WTC11 (cell line): ENCODE measurements at regions not wholly inside any gene's neighbourhood (a gene's known extent, or its start where the extent isn't known, plus 50 kb on each side); places are given as distances from the start of the nearest gene placed in this dataset.

Experiments used
- TF ChIP-seq, protein P1 (sequence below): fragments of 200-600 bp; IDR thresholded peaks from 2 replicates; pipeline ENCODE4 v1.8.0; 2022; ENCODE audit warnings: antibody characterized with exemption
- TF ChIP-seq, protein P2 (sequence below): sonication (generic); formaldehyde crosslinking; IDR thresholded peaks from 2 replicates; pipeline ENCODE4 v1.8.1; 2022; ENCODE audit warnings: low read depth, mild to moderate bottlenecking, moderate library complexity, missing genetic modification reagents, borderline replicate concordance
- TF ChIP-seq, protein P3 (sequence below): sonication (generic); formaldehyde crosslinking; IDR thresholded peaks from 2 replicates; pipeline ENCODE4 v1.8.0; 2022; ENCODE audit warnings: missing genetic modification reagents

DNA sequence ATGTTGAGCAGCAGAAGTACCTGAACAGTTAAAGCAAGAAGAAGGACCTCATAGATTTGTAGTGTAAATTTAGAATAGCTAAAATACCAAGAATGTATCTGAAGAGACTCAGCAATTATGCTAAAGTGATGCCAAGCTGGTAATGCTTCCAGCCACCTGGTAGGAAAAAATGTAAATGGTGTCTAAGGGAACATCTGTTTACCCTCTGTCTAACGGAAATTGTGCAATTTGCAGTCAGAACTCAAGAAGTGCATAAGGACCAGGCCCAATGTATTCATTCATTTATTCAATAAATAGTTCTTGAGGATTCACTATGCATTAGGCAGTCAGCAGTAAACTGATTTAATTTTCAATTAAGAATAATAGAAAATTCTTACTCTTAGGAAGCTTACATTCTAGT, 116.0 kb upstream of the ADGRL4 start:
- TF ChIP-seq, protein P1, sequence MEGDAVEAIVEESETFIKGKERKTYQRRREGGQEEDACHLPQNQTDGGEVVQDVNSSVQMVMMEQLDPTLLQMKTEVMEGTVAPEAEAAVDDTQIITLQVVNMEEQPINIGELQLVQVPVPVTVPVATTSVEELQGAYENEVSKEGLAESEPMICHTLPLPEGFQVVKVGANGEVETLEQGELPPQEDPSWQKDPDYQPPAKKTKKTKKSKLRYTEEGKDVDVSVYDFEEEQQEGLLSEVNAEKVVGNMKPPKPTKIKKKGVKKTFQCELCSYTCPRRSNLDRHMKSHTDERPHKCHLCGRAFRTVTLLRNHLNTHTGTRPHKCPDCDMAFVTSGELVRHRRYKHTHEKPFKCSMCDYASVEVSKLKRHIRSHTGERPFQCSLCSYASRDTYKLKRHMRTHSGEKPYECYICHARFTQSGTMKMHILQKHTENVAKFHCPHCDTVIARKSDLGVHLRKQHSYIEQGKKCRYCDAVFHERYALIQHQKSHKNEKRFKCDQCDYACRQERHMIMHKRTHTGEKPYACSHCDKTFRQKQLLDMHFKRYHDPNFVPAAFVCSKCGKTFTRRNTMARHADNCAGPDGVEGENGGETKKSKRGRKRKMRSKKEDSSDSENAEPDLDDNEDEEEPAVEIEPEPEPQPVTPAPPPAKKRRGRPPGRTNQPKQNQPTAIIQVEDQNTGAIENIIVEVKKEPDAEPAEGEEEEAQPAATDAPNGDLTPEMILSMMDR, result no peak
- TF ChIP-seq, protein P2, sequence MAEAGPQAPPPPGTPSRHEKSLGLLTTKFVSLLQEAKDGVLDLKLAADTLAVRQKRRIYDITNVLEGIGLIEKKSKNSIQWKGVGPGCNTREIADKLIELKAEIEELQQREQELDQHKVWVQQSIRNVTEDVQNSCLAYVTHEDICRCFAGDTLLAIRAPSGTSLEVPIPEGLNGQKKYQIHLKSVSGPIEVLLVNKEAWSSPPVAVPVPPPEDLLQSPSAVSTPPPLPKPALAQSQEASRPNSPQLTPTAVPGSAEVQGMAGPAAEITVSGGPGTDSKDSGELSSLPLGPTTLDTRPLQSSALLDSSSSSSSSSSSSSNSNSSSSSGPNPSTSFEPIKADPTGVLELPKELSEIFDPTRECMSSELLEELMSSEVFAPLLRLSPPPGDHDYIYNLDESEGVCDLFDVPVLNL (CRISPR knock-in tag), result no peak
- TF ChIP-seq, protein P3, sequence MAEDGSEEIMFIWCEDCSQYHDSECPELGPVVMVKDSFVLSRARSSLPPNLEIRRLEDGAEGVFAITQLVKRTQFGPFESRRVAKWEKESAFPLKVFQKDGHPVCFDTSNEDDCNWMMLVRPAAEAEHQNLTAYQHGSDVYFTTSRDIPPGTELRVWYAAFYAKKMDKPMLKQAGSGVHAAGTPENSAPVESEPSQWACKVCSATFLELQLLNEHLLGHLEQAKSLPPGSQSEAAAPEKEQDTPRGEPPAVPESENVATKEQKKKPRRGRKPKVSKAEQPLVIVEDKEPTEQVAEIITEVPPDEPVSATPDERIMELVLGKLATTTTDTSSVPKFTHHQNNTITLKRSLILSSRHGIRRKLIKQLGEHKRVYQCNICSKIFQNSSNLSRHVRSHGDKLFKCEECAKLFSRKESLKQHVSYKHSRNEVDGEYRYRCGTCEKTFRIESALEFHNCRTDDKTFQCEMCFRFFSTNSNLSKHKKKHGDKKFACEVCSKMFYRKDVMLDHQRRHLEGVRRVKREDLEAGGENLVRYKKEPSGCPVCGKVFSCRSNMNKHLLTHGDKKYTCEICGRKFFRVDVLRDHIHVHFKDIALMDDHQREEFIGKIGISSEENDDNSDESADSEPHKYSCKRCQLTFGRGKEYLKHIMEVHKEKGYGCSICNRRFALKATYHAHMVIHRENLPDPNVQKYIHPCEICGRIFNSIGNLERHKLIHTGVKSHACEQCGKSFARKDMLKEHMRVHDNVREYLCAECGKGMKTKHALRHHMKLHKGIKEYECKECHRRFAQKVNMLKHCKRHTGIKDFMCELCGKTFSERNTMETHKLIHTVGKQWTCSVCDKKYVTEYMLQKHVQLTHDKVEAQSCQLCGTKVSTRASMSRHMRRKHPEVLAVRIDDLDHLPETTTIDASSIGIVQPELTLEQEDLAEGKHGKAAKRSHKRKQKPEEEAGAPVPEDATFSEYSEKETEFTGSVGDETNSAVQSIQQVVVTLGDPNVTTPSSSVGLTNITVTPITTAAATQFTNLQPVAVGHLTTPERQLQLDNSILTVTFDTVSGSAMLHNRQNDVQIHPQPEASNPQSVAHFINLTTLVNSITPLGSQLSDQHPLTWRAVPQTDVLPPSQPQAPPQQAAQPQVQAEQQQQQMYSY (CRISPR knock-in tag), result no peak
